Fibroblast of the aortic adventitia (primary cell): ENCODE measurements at regions not wholly inside any gene's neighbourhood (a gene's known extent, or its start where the extent isn't known, plus 50 kb on each side); places are given as distances from the start of the nearest gene placed in this dataset.
"Not testable (repeated sequence)": the region's sequence is repeated elsewhere in the genome, so short reads cannot be mapped to it uniquely, and the experiment has no call there.

ENCODE experiments used
- DNase-seq: peaks from one replicate; pipeline ENCODE4 v3.0.0-alpha.2; 2010; ENCODE audit warnings: low read depth
- H3K4me3 ChIP-seq: 2 replicates; pipeline ENCODE4 v1.5.1; 2011; ENCODE audit warnings: low read depth, mild to moderate bottlenecking, control low read depth, low read length, moderate library complexity
- TF ChIP-seq, protein P1 (sequence below): IDR thresholded peaks from 2 replicates; pipeline ENCODE4 v1.5.1; 2011; ENCODE audit warnings: mild to moderate bottlenecking, low read length, control low read depth, inconsistent platforms; ENCODE audit not compliant: insufficient read depth

DNA sequence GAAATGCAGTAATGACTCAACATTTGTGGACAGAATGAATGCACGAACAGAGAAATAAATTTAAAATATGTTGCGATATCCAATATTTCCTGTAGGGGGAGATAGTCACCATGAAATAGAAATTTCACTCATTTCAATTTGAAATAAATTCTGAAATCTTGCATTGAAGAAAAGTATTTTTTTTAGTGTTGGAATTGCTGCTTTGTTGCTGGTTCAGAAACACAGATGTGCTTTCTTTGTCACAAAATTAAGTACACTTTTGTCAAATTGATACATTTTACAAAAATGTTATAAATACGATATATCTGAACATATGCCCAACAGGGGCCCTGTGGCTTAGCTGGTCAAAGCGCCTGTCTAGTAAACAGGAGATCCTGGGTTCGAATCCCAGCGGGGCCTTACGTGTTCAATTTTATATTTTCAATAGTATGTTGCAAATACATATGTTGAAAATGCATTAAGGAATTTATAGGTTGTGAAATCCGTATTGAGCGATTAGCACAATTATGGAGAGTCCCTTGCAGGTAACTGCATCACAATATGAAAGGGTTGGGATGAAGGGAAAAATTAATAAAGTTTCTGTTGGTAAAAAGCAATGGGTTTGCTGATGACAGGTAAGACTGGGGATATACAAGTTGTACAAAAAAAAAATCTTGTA is 85.4 kb upstream of the PRSS16 start:
- TF ChIP-seq, protein P1, sequence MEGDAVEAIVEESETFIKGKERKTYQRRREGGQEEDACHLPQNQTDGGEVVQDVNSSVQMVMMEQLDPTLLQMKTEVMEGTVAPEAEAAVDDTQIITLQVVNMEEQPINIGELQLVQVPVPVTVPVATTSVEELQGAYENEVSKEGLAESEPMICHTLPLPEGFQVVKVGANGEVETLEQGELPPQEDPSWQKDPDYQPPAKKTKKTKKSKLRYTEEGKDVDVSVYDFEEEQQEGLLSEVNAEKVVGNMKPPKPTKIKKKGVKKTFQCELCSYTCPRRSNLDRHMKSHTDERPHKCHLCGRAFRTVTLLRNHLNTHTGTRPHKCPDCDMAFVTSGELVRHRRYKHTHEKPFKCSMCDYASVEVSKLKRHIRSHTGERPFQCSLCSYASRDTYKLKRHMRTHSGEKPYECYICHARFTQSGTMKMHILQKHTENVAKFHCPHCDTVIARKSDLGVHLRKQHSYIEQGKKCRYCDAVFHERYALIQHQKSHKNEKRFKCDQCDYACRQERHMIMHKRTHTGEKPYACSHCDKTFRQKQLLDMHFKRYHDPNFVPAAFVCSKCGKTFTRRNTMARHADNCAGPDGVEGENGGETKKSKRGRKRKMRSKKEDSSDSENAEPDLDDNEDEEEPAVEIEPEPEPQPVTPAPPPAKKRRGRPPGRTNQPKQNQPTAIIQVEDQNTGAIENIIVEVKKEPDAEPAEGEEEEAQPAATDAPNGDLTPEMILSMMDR: peak; percentile 59
- H3K4me3 ChIP-seq: no peak overlapping the region
- DNase-seq: peak; percentile 76

DNA sequence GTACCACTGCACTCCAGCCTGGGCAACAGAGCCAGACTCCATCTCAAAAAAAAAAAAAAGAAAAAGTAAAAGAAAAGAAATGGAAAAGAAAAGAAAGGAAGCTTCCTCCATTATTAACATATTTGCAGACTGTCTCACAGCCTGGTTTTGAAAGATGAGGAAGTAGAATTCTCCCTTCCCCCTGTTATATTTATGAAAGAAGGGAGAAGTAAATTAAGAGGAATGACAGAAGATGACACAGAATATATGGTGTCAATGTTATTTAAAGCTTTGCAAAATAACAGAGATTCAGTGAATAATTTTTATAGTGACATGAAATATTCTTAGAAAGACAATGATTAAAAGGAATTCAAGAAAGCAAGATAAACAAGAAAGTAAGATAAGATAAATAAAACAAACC is 83.7 kb upstream of the PRSS16 start:
- DNase-seq: no peak
- H3K4me3 ChIP-seq: no peak overlapping the region
- TF ChIP-seq, protein P1: no peak

DNA sequence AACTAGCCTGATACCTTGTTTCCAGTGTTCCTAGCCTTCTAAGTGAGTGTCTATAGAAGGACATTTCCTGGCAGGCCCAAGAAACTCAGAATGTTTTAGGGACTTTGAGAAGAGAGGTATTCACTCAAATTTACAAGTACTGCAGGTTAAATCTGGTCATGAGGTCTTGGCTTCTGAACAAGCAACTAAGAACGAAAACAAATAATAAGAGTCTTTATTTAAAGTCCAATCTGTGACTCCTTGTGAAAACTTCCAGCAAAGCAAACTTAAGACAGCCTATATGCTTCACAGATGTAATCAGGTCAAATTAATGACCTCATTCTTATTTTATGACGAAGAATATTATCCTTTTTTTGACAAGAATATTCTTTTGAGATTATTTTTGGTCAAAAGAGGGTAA is 79.4 kb upstream of the PRSS16 start:
- TF ChIP-seq, protein P1: no peak
- no peak overlapping the region for H3K4me3 ChIP-seq

DNA sequence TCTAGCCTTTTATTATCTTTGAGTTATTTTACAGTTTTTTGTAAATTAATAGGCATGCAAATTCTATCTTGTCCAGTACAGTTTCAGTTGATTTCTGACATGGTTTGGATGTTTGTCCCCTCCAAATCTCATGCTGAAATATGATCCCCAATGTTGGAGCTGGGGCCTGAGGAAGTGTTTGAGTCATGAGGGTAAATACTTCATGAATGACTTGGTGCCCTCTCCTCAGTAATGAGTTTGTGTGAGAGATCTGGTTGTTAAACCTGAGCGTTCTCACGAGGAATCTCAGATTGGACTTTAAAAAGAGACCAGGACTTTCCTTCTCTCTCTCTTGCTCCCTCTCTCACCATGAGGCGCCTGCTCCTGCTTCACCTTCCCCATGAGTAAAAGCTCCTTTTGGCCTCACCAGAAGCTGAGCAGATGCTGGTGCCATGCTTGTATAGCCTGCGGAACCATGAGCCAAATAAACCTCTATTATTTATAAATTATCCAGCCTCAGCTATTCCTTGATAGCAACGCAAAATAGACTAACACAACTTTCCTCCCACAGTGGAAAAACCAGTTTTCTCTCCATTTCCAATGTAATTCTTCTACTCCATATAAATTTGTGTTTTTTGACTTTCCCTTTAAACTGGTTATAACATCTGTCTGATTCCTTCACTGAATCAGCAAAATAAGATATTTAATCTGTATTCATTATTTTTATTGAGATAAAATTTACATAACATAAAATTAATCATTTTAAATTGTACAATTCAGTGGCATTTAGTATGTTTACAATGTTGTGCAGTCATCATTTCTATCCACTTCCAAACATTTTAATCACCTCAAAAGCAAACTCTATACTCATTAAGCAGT is 78.7 kb upstream of the PRSS16 start:
- TF ChIP-seq, protein P1: no peak
- H3K4me3 ChIP-seq: no peak overlapping the region
- DNase-seq: peak; percentile 54

More for the DNA sequence above, 79.4 kb upstream of the PRSS16 start:
- peak; percentile 8 for DNase-seq

DNA sequence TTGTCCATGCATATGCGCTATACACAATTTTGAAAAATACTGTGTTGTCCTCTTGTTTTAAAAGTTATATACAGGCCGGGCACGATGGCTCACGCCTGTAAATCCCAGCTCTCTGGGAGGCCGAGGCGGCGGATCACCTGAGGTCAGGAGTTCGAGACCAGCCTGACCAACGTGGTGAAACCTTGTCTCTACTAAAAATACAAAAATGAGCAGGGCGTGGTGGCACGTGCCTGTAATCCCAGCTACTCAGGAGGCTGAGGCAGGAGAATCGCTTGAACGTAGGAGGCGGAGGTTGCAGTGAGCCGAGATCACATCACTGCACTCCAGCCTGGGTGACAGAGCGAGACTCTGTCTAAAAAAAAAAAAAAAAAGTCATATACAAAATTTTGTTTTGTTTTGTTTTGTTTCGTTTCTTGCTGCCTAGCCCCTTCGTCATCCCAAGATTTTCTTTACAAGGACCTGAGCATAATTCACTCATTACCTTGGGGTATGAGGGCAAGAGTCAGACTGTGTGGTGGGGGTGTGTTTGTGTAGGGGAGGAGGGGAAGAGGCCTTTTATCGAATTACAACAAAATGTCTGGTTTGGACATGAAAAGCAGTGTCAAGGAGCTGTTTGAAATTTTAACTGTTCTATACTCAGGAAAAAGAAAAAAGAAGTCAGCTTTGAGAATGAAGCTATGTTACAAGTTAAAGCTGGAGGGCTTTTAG is 74.8 kb upstream of the PRSS16 start:
- not testable (repeated sequence) for H3K4me3 ChIP-seq, DNase-seq

DNA sequence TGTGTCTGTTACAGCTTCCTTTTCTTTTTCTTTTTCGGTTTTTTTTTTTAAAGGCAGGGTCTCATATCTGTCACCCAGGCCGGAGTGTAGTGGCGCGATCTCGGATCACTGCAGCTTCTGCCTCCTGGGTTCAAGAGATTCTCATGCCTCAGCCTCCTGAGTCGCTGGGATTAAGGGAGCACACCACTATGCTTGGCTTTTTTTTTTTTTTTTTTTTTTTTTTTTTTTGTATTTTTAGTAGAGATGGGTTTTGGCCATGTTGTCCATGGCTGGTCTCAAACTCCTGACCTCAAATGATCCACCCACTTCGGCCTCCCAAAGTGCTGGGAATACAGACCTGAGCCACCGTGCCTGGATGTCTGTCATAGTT is 74.3 kb upstream of the PRSS16 start:
- H3K4me3 ChIP-seq, DNase-seq: not testable (repeated sequence)

DNA sequence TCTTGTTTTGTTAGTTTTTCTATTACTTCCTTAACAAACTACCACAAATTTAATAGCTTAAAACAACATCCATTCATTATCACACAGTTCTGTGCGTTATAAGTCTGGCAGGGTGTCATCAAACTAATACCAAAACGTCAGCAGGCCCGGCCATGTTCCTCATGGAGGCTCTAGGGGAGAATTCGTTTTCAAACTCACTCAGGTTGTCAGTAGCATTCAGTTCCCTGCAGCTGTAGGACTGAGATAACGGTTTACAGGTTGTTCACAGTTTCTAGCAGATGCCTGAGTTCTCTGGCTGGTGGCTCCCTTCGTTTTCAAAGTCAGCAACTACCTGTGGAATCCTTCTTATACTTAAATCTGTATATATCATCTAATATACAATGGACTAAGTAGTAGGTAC is 72.5 kb upstream of the PRSS16 start:
- H3K4me3 ChIP-seq: no peak overlapping the region
- TF ChIP-seq, protein P1: no peak
- no peak for DNase-seq
